Muscle layer of duodenum (tissue), 2 donors: ENCODE measurements at regions not wholly inside any gene's neighbourhood (a gene's known extent, or its start where the extent isn't known, plus 50 kb on each side); places are given as distances from the start of the nearest gene placed in this dataset.

Experiments
- H3K27ac ChIP-seq: one replicate; pipeline ENCODE4 v1.7.0; 2013; ENCODE audit warnings: mild to moderate bottlenecking, low read length
- H3K27me3 ChIP-seq: one replicate; pipeline ENCODE4 v1.7.0; 2013; ENCODE audit warnings: low read depth, mild to moderate bottlenecking, control low read depth, low read length
- H3K36me3 ChIP-seq, 2 donors: one replicate each; pipeline ENCODE4 v1.7.0; 2013; ENCODE audit warnings: low read length in 2 of 2, control low read depth in 1 of 2, mild to moderate bottlenecking in 1 of 2; ENCODE audit not compliant: insufficient read depth in 2 of 2, control insufficient read depth in 1 of 2
- H3K4me1 ChIP-seq, 2 donors: one replicate each; pipeline ENCODE4 v1.7.0; 2013; ENCODE audit warnings: low read length in 2 of 2, mild to moderate bottlenecking in 2 of 2, control low read depth in 1 of 2, moderate library complexity in 1 of 2; ENCODE audit not compliant: insufficient read depth in 2 of 2, control insufficient read depth in 1 of 2
- H3K4me3 ChIP-seq, 2 donors: one replicate each; pipeline ENCODE4 v1.7.0; 2013; ENCODE audit warnings: low read length in 2 of 2, low read depth in 1 of 2, mild to moderate bottlenecking in 1 of 2
- H3K9me3 ChIP-seq, 2 donors: one replicate each; pipeline ENCODE4 v1.7.0; 2013; ENCODE audit warnings: low read length in 2 of 2, control low read depth in 1 of 2, mild to moderate bottlenecking in 1 of 2; ENCODE audit not compliant: control insufficient read depth in 1 of 2
- donor health status: healthy.

GRCh38 chr5:103962023-103962422, 399.4 kb upstream of the NUDT12 start:
- H3K27me3 ChIP-seq, result no peaks in the 10 kb centered on the region
- no peaks in the 10 kb centered on the region for H3K36me3 ChIP-seq
- no peaks in the 10 kb centered on the region for H3K4me1 ChIP-seq

GRCh38 chr5:103953601-103954382, 391.2 kb upstream of the NUDT12 start:
- no peak overlapping the region for H3K4me3 ChIP-seq

More at GRCh38 chr5:103962023-103962422, 399.4 kb upstream of the NUDT12 start:
- Histone ChIP-seq H3K9me3 (peaks cover 0 to under 1% of the 10 kb centered on the region in 2 donors), H3K4me3 (no peak overlapping the region), H3K27ac (no peak overlapping the region)

GRCh38 chr5:103951776-103952175, 389.2 kb upstream of the NUDT12 start:
- no peak overlapping the region for H3K27ac ChIP-seq
- H3K4me1 ChIP-seq, result no peaks in the 10 kb centered on the region
- H3K27me3 ChIP-seq, result no peaks in the 10 kb centered on the region
- no peaks in the 10 kb centered on the region for H3K36me3 ChIP-seq
- no peak overlapping the region for H3K4me3 ChIP-seq
- no peaks in the 10 kb centered on the region for H3K9me3 ChIP-seq

More at GRCh38 chr5:103953601-103954382, 391.2 kb upstream of the NUDT12 start:
- no peak overlapping the region for H3K27ac ChIP-seq
- H3K36me3 ChIP-seq, result no peaks in the 10 kb centered on the region
- H3K4me1 ChIP-seq, result no peaks in the 10 kb centered on the region
- H3K27me3 ChIP-seq, result no peaks in the 10 kb centered on the region
- H3K9me3 ChIP-seq, result no peaks in the 10 kb centered on the region

GRCh38 chr5:103943230-103943629, 380.6 kb upstream of the NUDT12 start:
- H3K9me3 ChIP-seq, result no peaks in the 10 kb centered on the region
- H3K27ac ChIP-seq, result no peak overlapping the region
- H3K4me3 ChIP-seq, result no peak overlapping the region
- H3K36me3 ChIP-seq, result no peaks in the 10 kb centered on the region
- no peaks in the 10 kb centered on the region for H3K27me3 ChIP-seq
- H3K4me1 ChIP-seq, result no peaks in the 10 kb centered on the region

GRCh38 chr5:103942587-103943186, 380.1 kb upstream of the NUDT12 start:
- Histone ChIP-seq H3K27me3 (no peaks in the 10 kb centered on the region), H3K36me3 (no peaks in the 10 kb centered on the region), H3K4me3 (no peak overlapping the region), H3K4me1 (no peaks in the 10 kb centered on the region), H3K27ac (no peak overlapping the region), H3K9me3 (no peaks in the 10 kb centered on the region)

- Histone ChIP-seq H3K9me3 (no peaks in the 10 kb centered on the region), H3K27ac (no peak overlapping the region), H3K36me3 (no peaks in the 10 kb centered on the region), H3K4me3 (no peak overlapping the region), H3K27me3 (no peaks in the 10 kb centered on the region), H3K4me1 (no peaks in the 10 kb centered on the region)
Observed at GRCh38 chr5:103941596-103941995, 379.0 kb upstream of the NUDT12 start.

- H3K9me3 ChIP-seq, result no peaks in the 10 kb centered on the region
- no peaks in the 10 kb centered on the region for H3K27me3 ChIP-seq
- no peaks in the 10 kb centered on the region for H3K4me1 ChIP-seq
- H3K4me3 ChIP-seq, result no peak overlapping the region
- no peak overlapping the region for H3K27ac ChIP-seq
- H3K36me3 ChIP-seq, result no peaks in the 10 kb centered on the region
Observed at GRCh38 chr5:103938146-103938695, 375.6 kb upstream of the NUDT12 start.

- H3K27me3 ChIP-seq, result no peaks in the 10 kb centered on the region
- H3K4me3 ChIP-seq, result no peak overlapping the region
- no peak overlapping the region for H3K27ac ChIP-seq
- H3K9me3 ChIP-seq, result no peaks in the 10 kb centered on the region
- H3K4me1 ChIP-seq, result no peaks in the 10 kb centered on the region
- no peaks in the 10 kb centered on the region for H3K36me3 ChIP-seq
Observed at GRCh38 chr5:103929338-103930013, 366.9 kb upstream of the NUDT12 start.

- no peaks in the 10 kb centered on the region for H3K27me3 ChIP-seq
Observed at GRCh38 chr5:103927739-103928138, 365.1 kb upstream of the NUDT12 start.

GRCh38 chr5:103923616-103924168, 361.1 kb upstream of the NUDT12 start:
- H3K36me3 ChIP-seq, result no peaks in the 10 kb centered on the region
- H3K4me1 ChIP-seq, result no peaks in the 10 kb centered on the region
- H3K9me3 ChIP-seq, result no peaks in the 10 kb centered on the region
- no peak overlapping the region for H3K27ac ChIP-seq
- H3K4me3 ChIP-seq, result no peak overlapping the region
- no peaks in the 10 kb centered on the region for H3K27me3 ChIP-seq

More at GRCh38 chr5:103927739-103928138, 365.1 kb upstream of the NUDT12 start:
- Histone ChIP-seq H3K4me3 (no peak overlapping the region), H3K27ac (no peak overlapping the region), H3K4me1 (no peaks in the 10 kb centered on the region), H3K9me3 (no peaks in the 10 kb centered on the region), H3K36me3 (no peaks in the 10 kb centered on the region)

GRCh38 chr5:103919506-103919905, 356.9 kb upstream of the NUDT12 start:
- Histone ChIP-seq H3K4me1 (no peaks in the 10 kb centered on the region), H3K27ac (no peak overlapping the region), H3K36me3 (no peaks in the 10 kb centered on the region), H3K4me3 (no peak overlapping the region), H3K9me3 (no peaks in the 10 kb centered on the region), H3K27me3 (no peaks in the 10 kb centered on the region)
